T-cell (primary cell): ENCODE measurements at regions not wholly inside any gene's neighbourhood (a gene's known extent, or its start where the extent isn't known, plus 50 kb on each side); places are given as distances from the start of the nearest gene placed in this dataset.
A peak's percentile ranks its signal among the peaks of the same experiment; 100 is the strongest.

Source experiments
- ATAC-seq, 4 experiments: fragments of 200-7000 bp in 3 of 4; fragments of 150-1000 bp in 1 of 4; cut with Tn5 transposase; replicated peaks in 1 of 4; 1 replicate in 3 of 4; 2 replicates in 1 of 4; pipeline ENCODE4 v1.10.0; 2021; ENCODE audit warnings: moderate library complexity in 3 of 4, mild to moderate bottlenecking in 2 of 4, moderate number of reproducible peaks in 1 of 4
- CTCF ChIA-PET, 2 donors: fragments of 300-600 bp; sonication (Branson Sonifier 250); formaldehyde crosslinking; loops; one replicate each; lab custom pipeline; 2022; ENCODE audit warnings: antibody characterized with exemption in 2 of 2; lab: Charles Lee
- POLR2A ChIA-PET, 2 donors: fragments of 300-600 bp; sonication (Branson Sonifier 250); formaldehyde crosslinking; loops; one replicate each; lab custom pipeline; 2022; ENCODE audit warnings: antibody characterized with exemption in 2 of 2; lab: Charles Lee
- DNase-seq, 35 experiments: peaks; one replicate each; pipeline versions ENCODE4 v3.0.0 to v3.0.0-alpha.2; 2013 to 2023
- H3K27ac ChIP-seq: one replicate; pipeline ENCODE4 v1.5.1; 2013; ENCODE audit warnings: low read length
- H3K27me3 ChIP-seq, 2 experiments: replicated peaks in 1 of 2; 1 replicate in 1 of 2; 2 replicates in 1 of 2; pipeline versions ENCODE4 v1.6.1 to v1.7.0; 2013; ENCODE audit warnings: low read length in 1 of 2, mixed read lengths in 1 of 2; ENCODE audit not compliant: control insufficient read depth in 2 of 2, insufficient read depth in 2 of 2; ENCODE audit errors: extremely low read depth in 1 of 2
- H3K36me3 ChIP-seq, 2 donors: 1 replicate in 1 of 2; 2 replicates in 1 of 2; pipeline versions ENCODE4 v1.6.1 to v1.7.0; 2013; ENCODE audit warnings: low read length in 1 of 2; ENCODE audit not compliant: control insufficient read depth in 2 of 2, insufficient read depth in 1 of 2; ENCODE audit errors: extremely low read depth in 1 of 2
- H3K4me1 ChIP-seq, 2 experiments: 1 replicate in 1 of 2; 2 replicates in 1 of 2; pipeline versions ENCODE4 v1.6.1 to v1.7.0; 2013; ENCODE audit warnings: low read length in 2 of 2, mixed read lengths in 1 of 2; ENCODE audit not compliant: insufficient read depth in 2 of 2, control insufficient read depth in 1 of 2; ENCODE audit errors: extremely low read depth in 1 of 2
- H3K4me3 ChIP-seq, 2 donors: 1 replicate in 1 of 2; 2 replicates in 1 of 2; pipeline versions ENCODE4 v1.5.1 to v1.7.0; 2013; ENCODE audit warnings: mild to moderate bottlenecking in 2 of 2, low read length in 1 of 2, moderate library complexity in 1 of 2; ENCODE audit not compliant: control insufficient read depth in 1 of 2; ENCODE audit errors: extremely low read depth in 1 of 2
- H3K9me3 ChIP-seq: 2 replicates; pipeline ENCODE4 v1.7.0; 2013
- H3K27ac Mint-ChIP-seq, 2 donors: one replicate each; pipeline ENCODE4 v1.8.0; 2020 to 2021; ENCODE audit warnings: mild to moderate bottlenecking in 2 of 2, mixed read lengths in 2 of 2
- H3K27me3 Mint-ChIP-seq, 2 donors: one replicate each; pipeline ENCODE4 v1.8.0; 2021 to 2022; ENCODE audit warnings: mixed read lengths in 2 of 2
- H3K36me3 Mint-ChIP-seq: one replicate; pipeline ENCODE4 v1.8.0; 2021; ENCODE audit warnings: mixed read lengths
- H3K4me1 Mint-ChIP-seq, 3 donors: one replicate each; pipeline ENCODE4 v1.8.0; 2020 to 2022; ENCODE audit warnings: mixed read lengths in 3 of 3, mild to moderate bottlenecking in 1 of 3
- H3K4me3 Mint-ChIP-seq, 3 donors: one replicate each; pipeline ENCODE4 v1.8.0; 2020 to 2022; ENCODE audit warnings: mild to moderate bottlenecking in 3 of 3, mixed read lengths in 3 of 3, moderate library complexity in 3 of 3
- H3K9me3 Mint-ChIP-seq, 3 donors: one replicate each; pipeline ENCODE4 v1.8.0; 2020 to 2022; ENCODE audit warnings: mixed read lengths in 3 of 3
- WGBS: methylation state at CpG from one replicate; pipeline ENCODE4 v1.1.5; 2013; ENCODE audit warnings: missing lambda C conversion rate; ENCODE audit not compliant: insufficient coverage; 5-methylcytosine and 5-hydroxymethylcytosine counted together

DNA sequence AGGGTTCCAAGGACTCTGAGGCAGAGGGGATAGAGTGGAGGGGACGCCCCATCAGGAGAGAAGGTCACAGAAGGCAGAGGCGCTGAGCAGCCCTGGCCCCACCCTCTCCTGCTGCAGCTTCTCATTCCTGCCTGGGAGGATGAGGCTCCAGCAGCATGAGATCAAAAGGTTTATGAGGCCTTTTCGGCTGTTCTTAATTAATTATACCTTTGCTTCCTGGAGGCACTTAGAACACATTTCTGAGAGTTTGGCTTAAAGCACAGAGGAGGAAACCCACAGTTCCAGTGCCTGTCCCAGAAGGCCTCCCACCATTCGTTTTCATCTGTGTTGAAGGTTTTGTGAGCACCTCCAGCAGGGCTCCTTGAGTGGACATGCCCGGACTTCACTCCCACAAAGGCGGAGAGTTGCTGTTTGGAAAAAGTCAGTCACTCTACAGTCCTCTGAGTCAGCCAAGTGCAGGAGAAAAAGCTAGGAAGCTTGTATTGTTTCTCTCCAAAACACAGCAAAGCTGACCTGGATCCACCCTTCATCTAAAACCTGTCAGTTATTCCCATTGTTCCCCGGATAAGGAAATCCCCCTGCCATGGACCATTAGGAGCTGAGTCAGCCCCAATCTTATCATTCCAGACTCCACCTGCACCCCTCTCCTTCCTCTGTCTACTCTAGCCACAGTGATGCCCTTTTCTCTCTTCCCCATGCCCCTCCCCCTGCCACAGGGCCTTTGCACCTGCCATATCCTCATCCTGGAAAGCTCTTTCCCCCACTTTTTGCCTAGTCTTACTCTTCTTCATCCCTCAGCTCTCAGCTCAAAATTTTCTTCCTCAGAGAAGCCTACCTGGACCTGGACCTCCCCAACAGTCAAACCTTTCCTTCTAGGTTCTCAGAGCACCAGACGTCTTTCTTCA, 276.8 kb downstream of the FBXW7 start:
- H3K9me3 Mint-ChIP-seq: peaks cover 0 to 6% (median 0%) of the 10 kb centered on the region in 3 donors
- POLR2A ChIA-PET: no interaction called here

DNA sequence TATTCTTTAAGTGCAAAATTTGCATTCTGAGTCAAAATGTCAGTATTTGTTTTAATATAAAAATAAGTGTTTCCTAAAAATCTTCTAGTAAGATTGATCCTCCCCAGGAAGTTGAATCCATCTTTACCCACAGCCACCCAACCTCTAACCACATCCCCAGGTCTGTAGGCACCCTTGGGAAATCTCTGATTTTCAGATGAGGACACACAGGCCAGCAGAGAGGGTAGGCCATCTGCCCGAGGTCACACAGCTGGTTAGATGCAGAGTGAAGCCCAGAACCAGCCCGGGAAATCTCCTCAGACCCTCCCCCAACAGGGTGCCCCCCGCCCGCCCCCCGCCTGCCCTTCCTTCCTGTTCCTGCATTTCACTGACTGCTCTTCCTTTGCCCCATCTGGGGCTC, 277.5 kb downstream of the FBXW7 start:
- ChIA-PET POLR2A (no interaction called here), CTCF (no interaction called here)
- Histone ChIP-seq H3K9me3 (no peaks in the 10 kb centered on the region), H3K4me1 (peaks cover 38 to 46% of the 10 kb centered on the region in 2 experiments), H3K36me3 (no peaks in the 10 kb centered on the region), H3K27ac (no peak overlapping the region), H3K4me3 (no peak overlapping the region), H3K27me3 (no peaks in the 10 kb centered on the region)
- no peaks in the 10 kb centered on the region for H3K36me3 Mint-ChIP-seq
- ATAC-seq (no peak), DNase-seq (no peak)
- peak overlapping the region; percentile 62 to 76 for H3K27ac Mint-ChIP-seq
- no peak overlapping the region for H3K4me3 Mint-ChIP-seq
- no peaks in the 10 kb centered on the region for H3K27me3 Mint-ChIP-seq
- peaks cover 0 to 4% (median 0%) of the 10 kb centered on the region in 3 donors for H3K9me3 Mint-ChIP-seq
- peaks cover 0 to 25% (median 2%) of the 10 kb centered on the region in 3 donors for H3K4me1 Mint-ChIP-seq
- WGBS: no CpG with 5 or more reads among the region's 5 CpGs

More for the DNA sequence above, 276.8 kb downstream of the FBXW7 start:
- H3K9me3 ChIP-seq: no peaks in the 10 kb centered on the region
- no peak overlapping the region for H3K4me3 ChIP-seq
- H3K27me3 ChIP-seq: no peaks in the 10 kb centered on the region
- H3K36me3 Mint-ChIP-seq: no peaks in the 10 kb centered on the region
- peaks cover 38 to 46% of the 10 kb centered on the region in 2 experiments for H3K4me1 ChIP-seq
- H3K4me1 Mint-ChIP-seq: peaks cover 1 to 21% (median 2%) of the 10 kb centered on the region in 3 donors
- DNase-seq: no peak
- H3K27ac ChIP-seq: no peak overlapping the region
- ATAC-seq: no peak
- no peaks in the 10 kb centered on the region for H3K36me3 ChIP-seq
- H3K4me3 Mint-ChIP-seq: no peak overlapping the region
- no peaks in the 10 kb centered on the region for H3K27me3 Mint-ChIP-seq
- H3K27ac Mint-ChIP-seq: peak overlapping the region; percentile 62 to 76
- CTCF ChIA-PET: no interaction called here
- 74% methylated on average over 4 of the region's 8 CpGs for WGBS

DNA sequence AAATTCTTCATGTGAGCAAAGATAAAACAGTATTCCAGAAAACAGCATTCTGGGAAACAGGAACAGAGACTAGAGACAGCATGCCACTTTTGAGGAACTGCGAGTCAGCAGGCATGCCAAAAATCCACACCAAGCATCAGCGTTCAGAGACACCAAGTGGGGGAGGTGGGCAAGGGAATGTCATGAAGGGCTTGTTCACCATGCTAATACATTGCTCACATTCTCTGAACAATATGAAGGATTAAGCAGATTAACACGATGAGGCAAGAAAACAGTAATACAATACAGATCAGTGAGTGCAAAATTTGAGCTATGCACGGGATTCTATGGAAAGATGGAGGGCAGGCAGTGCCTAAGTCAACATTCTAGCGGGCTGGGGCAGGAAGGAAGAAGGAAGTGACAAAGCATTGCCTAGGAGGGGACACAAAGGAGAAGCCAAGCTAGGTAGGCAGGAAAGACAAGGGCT, 278.3 kb downstream of the FBXW7 start:
- no peak overlapping the region for H3K27ac ChIP-seq
- H3K4me3 ChIP-seq: no peak overlapping the region
- no peaks in the 10 kb centered on the region for H3K9me3 ChIP-seq
- WGBS: 93% methylated on average over 4 of the region's 5 CpGs
- peaks cover 38 to 46% of the 10 kb centered on the region in 2 experiments for H3K4me1 ChIP-seq
- ChIA-PET POLR2A (no interaction called here), CTCF (no interaction called here)
- no peaks in the 10 kb centered on the region for H3K36me3 ChIP-seq
- H3K27me3 ChIP-seq: no peaks in the 10 kb centered on the region
- Mint-ChIP-seq H3K9me3 (peaks cover 0 to 4% (median 0%) of the 10 kb centered on the region in 3 donors), H3K27ac (no peak overlapping the region), H3K4me3 (no peak overlapping the region), H3K36me3 (no peaks in the 10 kb centered on the region), H3K4me1 (peaks cover 0 to 28% (median 4%) of the 10 kb centered on the region in 3 donors), H3K27me3 (no peaks in the 10 kb centered on the region)
- ATAC-seq: no peak
- DNase-seq: no peak

DNA sequence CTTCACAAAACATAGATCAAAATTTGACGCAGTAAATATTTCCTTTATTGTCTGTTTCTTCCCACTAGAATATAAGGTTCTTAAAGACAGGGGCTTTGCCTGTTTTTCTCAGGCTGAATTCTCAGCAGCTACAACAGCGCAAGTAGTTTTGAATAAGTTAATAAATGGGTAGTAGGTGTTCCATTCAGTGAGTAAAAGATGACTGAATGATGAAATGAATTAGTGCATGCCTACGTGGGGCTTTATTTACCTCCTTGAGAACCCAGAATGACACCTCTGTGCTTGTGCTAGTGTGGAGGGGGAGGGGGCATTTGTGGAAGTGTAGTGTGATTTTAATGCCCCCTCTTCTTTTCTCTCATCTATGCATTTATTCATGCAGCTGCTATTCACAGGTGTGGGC, 278.9 kb downstream of the FBXW7 start:
- Histone ChIP-seq H3K4me1 (peaks cover 38 to 46% of the 10 kb centered on the region in 2 experiments), H3K4me3 (no peak overlapping the region), H3K9me3 (no peaks in the 10 kb centered on the region), H3K36me3 (no peaks in the 10 kb centered on the region), H3K27me3 (no peaks in the 10 kb centered on the region), H3K27ac (no peak overlapping the region)
- 100% methylated on average over 1 of the region's 3 CpGs for WGBS
- DNase-seq: no peak
- ATAC-seq: no peak
- ChIA-PET CTCF (no interaction called here), POLR2A (no interaction called here)
- H3K4me3 Mint-ChIP-seq: no peak overlapping the region
- H3K4me1 Mint-ChIP-seq: peaks cover 0 to 28% (median 4%) of the 10 kb centered on the region in 3 donors
- no peak overlapping the region for H3K27ac Mint-ChIP-seq
- H3K27me3 Mint-ChIP-seq: no peaks in the 10 kb centered on the region
- H3K36me3 Mint-ChIP-seq: no peaks in the 10 kb centered on the region
- H3K9me3 Mint-ChIP-seq: peaks cover 0 to 4% (median 0%) of the 10 kb centered on the region in 3 donors

DNA sequence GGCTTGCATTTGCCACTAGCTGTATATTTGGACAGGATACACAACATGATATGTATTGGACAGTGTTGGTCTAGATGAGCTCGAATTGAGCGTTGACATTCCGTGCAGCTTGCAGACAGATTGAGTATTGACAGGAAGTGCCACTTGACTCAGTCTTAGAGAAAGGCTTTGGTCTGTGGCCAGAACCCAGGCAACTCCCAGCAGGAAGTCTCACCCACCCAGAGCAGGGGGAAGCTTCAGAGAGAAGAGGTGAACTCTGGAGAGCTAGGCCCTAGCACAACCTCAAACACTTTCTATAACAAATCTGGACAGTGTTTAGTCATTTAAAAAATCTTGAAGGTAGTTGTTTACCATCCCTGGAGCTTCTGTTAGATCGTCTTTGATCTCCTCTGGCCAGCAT, 280.5 kb downstream of the FBXW7 start:
- Mint-ChIP-seq H3K27ac (no peak overlapping the region), H3K36me3 (no peaks in the 10 kb centered on the region), H3K4me1 (peaks cover 4 to 28% (median 4%) of the 10 kb centered on the region in 3 donors), H3K4me3 (no peak overlapping the region), H3K27me3 (no peaks in the 10 kb centered on the region), H3K9me3 (peaks cover 0 to 4% (median 3%) of the 10 kb centered on the region in 3 donors)
- Histone ChIP-seq H3K4me1 (peaks cover 38 to 46% of the 10 kb centered on the region in 2 experiments), H3K4me3 (no peak overlapping the region), H3K36me3 (no peaks in the 10 kb centered on the region), H3K27me3 (no peaks in the 10 kb centered on the region), H3K27ac (peak overlapping the region; percentile 36), H3K9me3 (no peaks in the 10 kb centered on the region)
- ChIA-PET POLR2A (interaction anchor here (0.5 to 1.0 kb wide), 2 partner anchors 67 to 155 kb away, joined by 3 read pairs; no protein-coding TSS in a partner anchor), CTCF (no interaction called here)
- DNase-seq (peak; percentile 30 to 77 (median 53)), ATAC-seq (peak; percentile 98 to 99 (median 99))
- WGBS: 0% methylated on average over 3 of the region's 4 CpGs

DNA sequence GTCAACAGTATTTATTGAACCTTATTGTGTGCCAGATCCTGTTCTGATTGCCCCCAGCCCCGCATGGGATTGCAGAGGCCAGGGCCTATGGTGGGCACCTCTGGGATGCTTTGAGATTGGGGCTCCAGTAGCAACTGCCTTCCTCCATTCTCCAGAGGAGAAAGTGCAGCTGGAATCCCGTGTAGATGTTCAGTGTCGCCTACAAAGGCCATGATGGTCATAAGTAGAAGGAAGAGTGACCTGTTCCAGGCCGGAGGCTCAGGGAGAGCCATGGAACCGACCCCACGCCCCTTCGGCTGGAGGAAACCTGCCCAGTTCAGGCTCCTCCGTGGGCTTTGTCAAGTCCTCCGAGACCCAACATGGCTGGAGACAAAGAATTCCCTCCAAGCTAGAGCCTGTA, 287.5 kb downstream of the FBXW7 start:
- Mint-ChIP-seq H3K27me3 (no peaks in the 10 kb centered on the region), H3K4me3 (no peak overlapping the region), H3K9me3 (peaks cover 0 to 3% (median 0%) of the 10 kb centered on the region in 3 donors), H3K36me3 (no peaks in the 10 kb centered on the region), H3K27ac (no peak overlapping the region), H3K4me1 (peaks cover 35 to 46% (median 45%) of the 10 kb centered on the region in 3 donors)
- no peaks in the 10 kb centered on the region for H3K27me3 ChIP-seq
- H3K4me1 ChIP-seq: peaks cover 23 to 30% of the 10 kb centered on the region in 2 experiments
- 93% methylated on average over 6 of the region's 9 CpGs for WGBS
- H3K9me3 ChIP-seq: no peaks in the 10 kb centered on the region
- ATAC-seq: no peak
- ChIA-PET POLR2A (no interaction called here), CTCF (no interaction called here)
- H3K27ac ChIP-seq: no peak overlapping the region
- H3K4me3 ChIP-seq: no peak overlapping the region
- no peak for DNase-seq
- H3K36me3 ChIP-seq: no peaks in the 10 kb centered on the region
